IMR-90 (cell line): ENCODE measurements at regions not wholly inside any gene's neighbourhood (a gene's known extent, or its start where the extent isn't known, plus 50 kb on each side); places are given as distances from the start of the nearest gene placed in this dataset.

Experiments used
- ATAC-seq: fragments of 200-7000 bp; cut with Tn5 transposase; 2 replicates; pipeline ENCODE4 v1.9.1; 2020; ENCODE audit warnings: low read depth, mild to moderate bottlenecking, moderate library complexity
- BruUV-seq: library from RNA; stranded (reverse); fragments of 400-500 nt; replicated peaks from 2 replicates; lab custom pipeline; 2021; lab: Mats Ljungman, UMichigan
- CTCF ChIA-PET: fragments of 300-600 bp; formaldehyde crosslinking; extraction: SDS; loops from one replicate; lab custom pipeline; 2021; ENCODE audit warnings: antibody characterized with exemption; lab: Yijun Ruan, JAX
- POLR2A ChIA-PET: fragments of 300-600 bp; sonication (Branson Sonifier 250); formaldehyde crosslinking; loops from one replicate; lab custom pipeline; 2022; ENCODE audit warnings: antibody characterized with exemption; ENCODE audit not compliant: unreplicated experiment; lab: Charles Lee
- DNase-seq: peaks from one replicate; pipeline ENCODE4 v3.0.0; 2013
- H2AFZ ChIP-seq: replicated peaks from 2 replicates; pipeline ENCODE3; 2013; ENCODE audit warnings: low read length, mild to moderate bottlenecking; ENCODE audit not compliant: poor library complexity
- H2AK5ac ChIP-seq: 2 replicates; pipeline ENCODE4 v1.6.1; 2013; ENCODE audit warnings: low read depth, low read length, inconsistent platforms
- H2AK9ac ChIP-seq: replicated peaks from 2 replicates; pipeline ENCODE3; 2013; ENCODE audit warnings: mild to moderate bottlenecking, low read depth, low read length, moderate library complexity; ENCODE audit not compliant: poor library complexity
- H2BK120ac ChIP-seq: 2 replicates; pipeline ENCODE4 v1.6.1; 2013; ENCODE audit warnings: low read depth, low read length, inconsistent platforms
- H2BK15ac ChIP-seq: 3 replicates; pipeline ENCODE4 v1.6.1; 2013; ENCODE audit warnings: low read depth, low read length, inconsistent platforms
- H2BK20ac ChIP-seq: 2 replicates; pipeline ENCODE4 v1.6.1; 2013; ENCODE audit warnings: low read depth, mild to moderate bottlenecking, inconsistent platforms, low read length, moderate library complexity
- H2BK5ac ChIP-seq: 2 replicates; pipeline ENCODE4 v1.6.1; 2013; ENCODE audit warnings: mild to moderate bottlenecking, low read depth, low read length, inconsistent platforms; ENCODE audit not compliant: poor library complexity, severe bottlenecking
- H3K14ac ChIP-seq: replicated peaks from 2 replicates; pipeline ENCODE4 v1.6.1; 2013; ENCODE audit warnings: low read depth, low read length, inconsistent platforms
- H3K18ac ChIP-seq: 2 replicates; pipeline ENCODE4 v1.6.1; 2013; ENCODE audit warnings: low read depth, low read length, control low read depth
- H3K23ac ChIP-seq: 2 replicates; pipeline ENCODE4 v1.6.1; 2013; ENCODE audit warnings: low read depth, low read length, inconsistent platforms
- H3K27ac ChIP-seq: 2 replicates; pipeline ENCODE4 v1.5.1; 2013; ENCODE audit warnings: mild to moderate bottlenecking, control low read depth, low read length; ENCODE audit not compliant: insufficient read depth
- H3K27me3 ChIP-seq: 2 replicates; pipeline ENCODE4 v1.6.1; 2013; ENCODE audit warnings: low read length; ENCODE audit not compliant: control insufficient read depth, insufficient read depth
- H3K36me3 ChIP-seq: 2 replicates; pipeline ENCODE4 v1.6.1; 2013; ENCODE audit warnings: low read length, mixed read lengths; ENCODE audit not compliant: control insufficient read depth, insufficient read depth
- H3K4ac ChIP-seq: 2 replicates; pipeline ENCODE4 v1.6.1; 2013; ENCODE audit warnings: low read depth, low read length, inconsistent platforms
- H3K4me1 ChIP-seq: 2 replicates; pipeline ENCODE4 v1.6.1; 2013; ENCODE audit warnings: low read length, mixed read lengths; ENCODE audit not compliant: control insufficient read depth, insufficient read depth
- H3K4me2 ChIP-seq: 2 replicates; pipeline ENCODE4 v1.6.1; 2013; ENCODE audit warnings: low read depth, mild to moderate bottlenecking, control low read depth, low read length, moderate library complexity
- H3K4me3 ChIP-seq: 2 replicates; pipeline ENCODE4 v1.5.1; 2013; ENCODE audit warnings: low read depth, mild to moderate bottlenecking, control low read depth, low read length, moderate library complexity; ENCODE audit not compliant: insufficient read depth
- H3K56ac ChIP-seq: 2 replicates; pipeline ENCODE4 v1.6.1; 2013; ENCODE audit warnings: low read length, inconsistent platforms; ENCODE audit not compliant: insufficient read depth; ENCODE audit errors: extremely low read depth
- H3K79me1 ChIP-seq, 2 experiments: 2 replicates each; pipeline ENCODE4 v1.6.1; 2013; ENCODE audit warnings: low read length in 2 of 2, inconsistent platforms in 1 of 2, low read depth in 1 of 2
- H3K9ac ChIP-seq: 2 replicates; pipeline ENCODE4 v1.6.1; 2013; ENCODE audit warnings: low read depth, low read length, control low read depth
- H3K9me1 ChIP-seq: 2 replicates; pipeline ENCODE4 v1.6.1; 2013; ENCODE audit warnings: low read length, inconsistent platforms; ENCODE audit not compliant: insufficient read depth
- H3K9me3 ChIP-seq: 2 replicates; pipeline ENCODE4 v1.6.1; 2013; ENCODE audit warnings: low read length; ENCODE audit not compliant: control insufficient read depth, insufficient read depth
- H4K20me1 ChIP-seq: 2 replicates; pipeline ENCODE4 v1.6.1; 2013; ENCODE audit warnings: low read length, inconsistent platforms; ENCODE audit not compliant: insufficient read depth
- H4K5ac ChIP-seq: 2 replicates; pipeline ENCODE4 v1.6.1; 2013; ENCODE audit warnings: mild to moderate bottlenecking, low read depth, low read length, control low read depth
- H4K8ac ChIP-seq, 2 experiments: 2 replicates each; pipeline ENCODE4 v1.6.1; 2013; ENCODE audit warnings: low read depth in 2 of 2, low read length in 2 of 2, control low read depth in 1 of 2, inconsistent platforms in 1 of 2
- H4K91ac ChIP-seq: 2 replicates; pipeline ENCODE4 v1.6.1; 2013; ENCODE audit warnings: low read depth, low read length, inconsistent platforms; ENCODE audit not compliant: insufficient read depth
- MAFK ChIP-seq: IDR thresholded peaks from 2 replicates; pipeline ENCODE4 v1.6.1; 2012; ENCODE audit warnings: low read depth, low read length, improper control_type of control experiment
- WGBS, 2 experiments: methylation state at CpG; one replicate each; pipeline versions ENCODE4 v1.1.5 to v1.1.7; 2013; ENCODE audit warnings: missing lambda C conversion rate in 2 of 2; ENCODE audit not compliant: insufficient read length in 1 of 2; ENCODE audit errors: extremely low coverage in 2 of 2; 5-methylcytosine and 5-hydroxymethylcytosine counted together
- dilution Hi-C: fragments of 300-500 bp; cut with HindIII; formaldehyde crosslinking; loops from one replicate; pipeline ENCODE4 v1.14.3; 2018; ENCODE audit warnings: low sequenced_read_pairs; ENCODE audit not compliant: unreplicated experiment
- in situ Hi-C: fragments of 300-500 bp; cut with MboI; formaldehyde crosslinking; loops from 3 replicates; pipeline ENCODE4 v1.14.3; 2019; ENCODE audit warnings: low sequenced_read_pairs, inconsistent platforms, mixed read lengths
- intact Hi-C: fragments of 100-400 bp; cut with micrococcal nuclease; formaldehyde crosslinking; loops from 2 replicates; pipeline ENCODE4 v1.10.0; 2022

DNA sequence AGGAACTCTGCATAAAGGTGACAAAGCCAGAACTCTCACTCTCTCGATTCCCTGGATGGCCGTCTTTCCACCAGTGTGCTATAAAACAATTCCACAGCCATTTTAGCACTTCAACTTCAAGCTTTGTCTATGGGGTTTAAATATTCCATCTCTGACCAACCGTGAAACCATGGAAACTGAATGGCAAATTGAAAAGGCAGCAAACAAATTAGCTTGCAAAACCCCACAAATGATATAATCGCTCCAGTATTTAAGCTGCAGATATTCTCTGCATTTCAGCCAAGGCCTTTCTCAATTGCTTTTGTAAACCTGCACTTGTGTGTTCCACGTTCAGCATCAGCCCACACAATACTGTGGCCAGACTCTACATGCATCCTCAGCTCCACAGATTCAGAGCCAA lies 131.7 kb upstream of the ISX start:
- CTCF ChIA-PET, result no interaction called here
- no peaks in the 10 kb centered on the region for H3K4me1 ChIP-seq

More for the DNA sequence above, 131.7 kb upstream of the ISX start:
- Histone ChIP-seq H2AFZ (no peak overlapping the region), H4K8ac (no peak overlapping the region), H4K5ac (no peak overlapping the region), H3K4me2 (no peak overlapping the region), H2AK5ac (no peak overlapping the region), H3K18ac (no peak overlapping the region), H3K56ac (no peak overlapping the region), H4K91ac (no peak overlapping the region), H3K4ac (no peak overlapping the region), H2BK20ac (no peak overlapping the region), H2BK15ac (no peak overlapping the region), H2BK5ac (no peak overlapping the region), H3K9me1 (no peaks in the 10 kb centered on the region), H3K9me3 (peaks cover 27% of the 10 kb centered on the region), H3K36me3 (no peaks in the 10 kb centered on the region), H3K27me3 (no peaks in the 10 kb centered on the region), H3K27ac (no peak overlapping the region), H3K9ac (no peak overlapping the region), H3K14ac (no peak overlapping the region), H3K79me1 (no peaks in the 10 kb centered on the region), H3K23ac (no peak overlapping the region), H2BK120ac (no peak overlapping the region), H2AK9ac (no peak overlapping the region), H3K4me3 (no peak overlapping the region), H4K20me1 (no peaks in the 10 kb centered on the region)
- no TSS peak for BruUV-seq
- in situ Hi-C loops (no loop called here), intact Hi-C loops (no loop called here), dilution Hi-C loops (no loop called here)
- no peak for ATAC-seq
- no peak for TF ChIP-seq MAFK
- no peak for DNase-seq
- 30% methylated on average over 3 of the region's 5 CpGs; no CpG with 5 or more reads in 1 of the 2 experiments for WGBS, 2 experiments
- POLR2A ChIA-PET, result no interaction called here
